ENCODE measurements at regions not wholly inside any gene's neighbourhood (a gene's known extent, or its start where the extent isn't known, plus 50 kb on each side); places are given as distances from the start of the nearest gene placed in this dataset.
A peak's percentile ranks its signal among the peaks of the same experiment; 100 is the strongest.
"Not testable (repeated sequence)": the region's sequence is repeated elsewhere in the genome, so short reads cannot be mapped to it uniquely, and the experiment has no call there.

GRCh38 chr6:137313928-137314855 is 95.0 kb upstream of the IFNGR1 start:
- no peak overlapping the region for H3K4me3 Mint-ChIP-seq
- H3K27me3 Mint-ChIP-seq = peaks cover 9% of the 10 kb centered on the region
- no peak overlapping the region for H3K27ac Mint-ChIP-seq
- no peaks in the 10 kb centered on the region for H3K36me3 Mint-ChIP-seq
- peak; percentile 39 for DNase-seq
- no peaks in the 10 kb centered on the region for H3K9me3 Mint-ChIP-seq
- H3K4me1 Mint-ChIP-seq = peaks cover 3% of the 10 kb centered on the region

- Mint-ChIP-seq H3K36me3 (no peaks in the 10 kb centered on the region), H3K27me3 (peaks cover 9% of the 10 kb centered on the region), H3K4me1 (peaks cover 3% of the 10 kb centered on the region), H3K27ac (no peak overlapping the region), H3K4me3 (no peak overlapping the region), H3K9me3 (no peaks in the 10 kb centered on the region)
- no peak for DNase-seq
Measured at GRCh38 chr6:137313211-137313610, 94.0 kb upstream of the IFNGR1 start.

DNA sequence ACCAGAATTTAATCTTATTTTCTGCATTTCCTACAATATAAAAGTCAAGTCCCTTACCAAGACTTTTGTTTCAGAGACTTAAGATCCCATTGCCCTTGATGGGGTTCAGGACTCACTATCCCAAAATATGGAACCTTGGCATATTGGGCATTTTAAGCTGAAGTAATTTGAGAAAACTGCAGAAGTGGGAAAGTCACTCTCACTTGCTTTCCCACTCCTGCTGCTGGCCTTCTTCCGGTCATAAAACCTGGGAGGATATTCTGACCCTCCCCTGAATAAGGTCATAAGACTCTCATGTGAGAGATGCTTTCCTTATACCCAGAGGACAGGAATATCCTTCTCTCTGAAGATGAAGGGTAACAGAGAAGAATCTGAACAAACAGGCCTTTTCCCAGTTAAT is 92.8 kb upstream of the IFNGR1 start:
- H3K9me3 Mint-ChIP-seq = no peaks in the 10 kb centered on the region
- no peak for DNase-seq
- H3K27ac Mint-ChIP-seq = no peak overlapping the region
- peaks cover 9% of the 10 kb centered on the region for H3K27me3 Mint-ChIP-seq
- H3K4me1 Mint-ChIP-seq = peaks cover 3% of the 10 kb centered on the region
- H3K4me3 Mint-ChIP-seq = no peak overlapping the region
- H3K36me3 Mint-ChIP-seq = no peaks in the 10 kb centered on the region

DNA sequence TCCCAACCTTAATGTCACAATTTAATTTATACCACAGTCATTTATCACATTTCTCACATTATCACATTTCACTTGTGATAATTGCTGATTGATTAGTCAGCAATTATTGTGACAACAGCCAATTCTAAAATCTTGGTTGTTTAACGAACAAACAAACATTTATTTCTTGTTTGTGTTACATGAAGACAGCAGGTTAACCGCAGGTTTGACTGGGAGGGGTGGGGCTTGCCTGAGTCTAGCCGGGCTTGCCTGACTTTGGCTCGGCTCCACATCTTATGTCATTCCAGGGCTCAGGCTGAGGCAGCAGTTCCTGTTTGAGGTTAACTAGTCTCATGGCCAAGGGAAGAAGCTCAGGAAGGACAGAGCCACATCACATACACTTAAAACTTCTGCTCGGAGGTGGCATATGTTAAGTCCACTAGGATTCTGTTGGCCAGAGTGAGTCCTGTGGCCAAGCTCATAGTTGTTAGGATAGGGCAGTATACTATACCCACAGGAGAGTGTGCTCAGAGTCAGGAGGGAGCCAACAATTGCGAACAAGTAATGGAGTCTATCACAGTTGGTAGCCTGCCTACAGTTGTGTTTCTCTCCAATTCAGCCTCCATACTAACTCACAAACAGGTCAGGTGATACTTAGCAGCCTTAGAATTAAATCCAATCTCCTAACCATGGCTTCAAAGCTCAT is 90.0 kb upstream of the IFNGR1 start:
- H3K4me3 Mint-ChIP-seq = no peak overlapping the region
- H3K27me3 Mint-ChIP-seq = no peaks in the 10 kb centered on the region
- peaks cover 3% of the 10 kb centered on the region for H3K4me1 Mint-ChIP-seq
- no peak for DNase-seq
- H3K36me3 Mint-ChIP-seq = no peaks in the 10 kb centered on the region
- no peak overlapping the region for H3K27ac Mint-ChIP-seq
- H3K9me3 Mint-ChIP-seq = no peaks in the 10 kb centered on the region

DNA sequence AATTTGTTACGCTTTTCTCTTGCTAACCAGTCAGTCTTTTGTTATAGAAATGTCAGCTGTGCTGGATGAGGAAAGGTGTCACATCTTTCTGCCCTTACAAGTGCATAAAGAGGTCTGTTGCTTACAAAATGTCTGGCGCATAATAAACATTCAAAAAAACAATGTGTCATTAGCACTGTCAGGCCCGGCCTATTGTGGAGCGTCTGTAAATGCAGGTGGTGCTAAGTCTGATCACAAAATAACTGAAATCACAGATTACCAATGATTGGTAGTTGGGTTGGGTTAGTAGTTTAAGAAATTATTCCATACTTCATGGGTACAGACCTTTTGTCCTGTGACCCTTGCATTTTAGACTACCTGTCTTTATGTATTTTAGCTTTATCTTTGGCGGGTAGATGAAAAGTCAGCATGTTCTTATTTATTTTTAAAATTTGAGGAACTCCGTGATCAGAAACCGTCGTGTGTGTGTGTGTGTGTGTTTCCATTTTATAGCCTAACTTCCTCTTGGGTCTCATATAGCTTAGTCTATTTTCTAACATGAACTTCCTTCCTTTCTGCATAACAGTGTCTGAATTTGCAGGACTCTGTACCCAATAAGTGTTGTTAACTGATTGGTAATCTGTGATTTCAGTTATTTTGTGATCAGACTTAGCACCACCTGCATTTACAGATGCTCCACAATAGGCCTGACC is 88.1 kb upstream of the IFNGR1 start:
- H3K9me3 Mint-ChIP-seq = no peaks in the 10 kb centered on the region
- no peaks in the 10 kb centered on the region for H3K27me3 Mint-ChIP-seq
- no peak for DNase-seq
- no peak overlapping the region for H3K4me3 Mint-ChIP-seq
- H3K36me3 Mint-ChIP-seq = no peaks in the 10 kb centered on the region
- no peaks in the 10 kb centered on the region for H3K4me1 Mint-ChIP-seq
- no peak overlapping the region for H3K27ac Mint-ChIP-seq

DNA sequence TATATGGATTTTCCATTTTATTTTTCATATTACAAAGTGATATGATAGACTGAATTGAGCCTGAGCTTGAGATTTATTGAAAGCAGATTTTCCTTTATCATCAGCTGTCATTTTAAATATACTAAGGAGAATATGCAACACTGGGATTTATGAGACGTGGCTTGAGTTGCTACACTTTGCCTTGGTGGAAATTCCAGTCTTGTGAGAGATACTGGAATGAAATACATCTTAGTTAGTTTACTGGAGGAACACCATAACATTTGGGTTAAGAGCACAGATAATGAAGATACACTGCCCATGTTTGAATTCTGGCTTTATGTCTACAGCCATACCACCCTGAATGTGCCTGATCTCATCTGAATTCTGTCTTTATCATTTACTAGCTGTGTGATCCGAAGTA is 86.5 kb upstream of the IFNGR1 start:
- Mint-ChIP-seq H3K27ac (no peak overlapping the region), H3K36me3 (no peaks in the 10 kb centered on the region), H3K4me1 (no peaks in the 10 kb centered on the region), H3K4me3 (no peak overlapping the region), H3K27me3 (no peaks in the 10 kb centered on the region), H3K9me3 (no peaks in the 10 kb centered on the region)
- no peak for DNase-seq

- no peaks in the 10 kb centered on the region for H3K27me3 Mint-ChIP-seq
- H3K36me3 Mint-ChIP-seq = no peaks in the 10 kb centered on the region
- H3K27ac Mint-ChIP-seq = no peak overlapping the region
- no peaks in the 10 kb centered on the region for H3K4me1 Mint-ChIP-seq
- no peak overlapping the region for H3K4me3 Mint-ChIP-seq
- no peak for DNase-seq
- H3K9me3 Mint-ChIP-seq = no peaks in the 10 kb centered on the region
Measured at GRCh38 chr6:137304020-137304780, 85.0 kb upstream of the IFNGR1 start.

- DNase-seq = no peak
- Mint-ChIP-seq H3K36me3 (no peaks in the 10 kb centered on the region), H3K4me3 (no peak overlapping the region), H3K27me3 (no peaks in the 10 kb centered on the region), H3K9me3 (no peaks in the 10 kb centered on the region), H3K4me1 (no peaks in the 10 kb centered on the region), H3K27ac (no peak overlapping the region)
Measured at GRCh38 chr6:137303441-137303840, 84.3 kb upstream of the IFNGR1 start.

- H3K27me3 Mint-ChIP-seq = no peaks in the 10 kb centered on the region
- no peaks in the 10 kb centered on the region for H3K36me3 Mint-ChIP-seq
- no peak for DNase-seq
- no peak overlapping the region for H3K27ac Mint-ChIP-seq
- H3K9me3 Mint-ChIP-seq = no peaks in the 10 kb centered on the region
- H3K4me3 Mint-ChIP-seq = no peak overlapping the region
- H3K4me1 Mint-ChIP-seq = no peaks in the 10 kb centered on the region
Measured at GRCh38 chr6:137299681-137300080, 80.5 kb upstream of the IFNGR1 start.

- Mint-ChIP-seq H3K4me1 (no peaks in the 10 kb centered on the region), H3K9me3 (no peaks in the 10 kb centered on the region), H3K27ac (no peak overlapping the region), H3K4me3 (no peak overlapping the region), H3K27me3 (no peaks in the 10 kb centered on the region), H3K36me3 (no peaks in the 10 kb centered on the region)
- no peak for DNase-seq
Measured at GRCh38 chr6:137297887-137298286, 78.7 kb upstream of the IFNGR1 start.

- H3K4me1 Mint-ChIP-seq, H3K27ac Mint-ChIP-seq, DNase-seq, H3K4me3 Mint-ChIP-seq, H3K9me3 Mint-ChIP-seq, H3K36me3 Mint-ChIP-seq: not testable (repeated sequence)
- H3K27me3 Mint-ChIP-seq = peaks cover 17% of the 10 kb centered on the region
Measured at GRCh38 chr6:137292326-137292725, 73.1 kb upstream of the IFNGR1 start.

DNA sequence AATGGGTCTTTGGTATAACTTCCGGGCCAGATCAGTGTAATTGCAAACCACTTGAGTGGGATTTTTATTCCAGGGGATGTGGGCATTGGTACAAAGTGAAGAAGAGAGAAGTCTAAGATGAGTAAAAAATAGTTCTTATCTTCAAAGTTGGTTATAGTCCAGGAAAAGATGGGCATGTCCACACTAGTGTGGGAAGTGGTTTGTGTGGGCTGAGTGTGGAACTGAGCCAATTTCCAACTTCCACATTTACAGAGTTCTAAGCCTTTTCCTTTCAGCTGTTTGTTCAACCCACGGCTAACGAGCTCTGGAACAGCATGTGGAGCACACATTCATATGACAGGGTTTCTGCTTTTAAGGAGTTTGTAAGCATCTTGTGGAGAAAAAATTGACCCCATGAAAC is 72.3 kb upstream of the IFNGR1 start:
- Mint-ChIP-seq H3K9me3 (no peaks in the 10 kb centered on the region), H3K27me3 (peaks cover 17% of the 10 kb centered on the region), H3K4me1 (peaks cover 8% of the 10 kb centered on the region), H3K4me3 (no peak overlapping the region), H3K27ac (no peak overlapping the region), H3K36me3 (no peaks in the 10 kb centered on the region)
- no peak for DNase-seq

DNA sequence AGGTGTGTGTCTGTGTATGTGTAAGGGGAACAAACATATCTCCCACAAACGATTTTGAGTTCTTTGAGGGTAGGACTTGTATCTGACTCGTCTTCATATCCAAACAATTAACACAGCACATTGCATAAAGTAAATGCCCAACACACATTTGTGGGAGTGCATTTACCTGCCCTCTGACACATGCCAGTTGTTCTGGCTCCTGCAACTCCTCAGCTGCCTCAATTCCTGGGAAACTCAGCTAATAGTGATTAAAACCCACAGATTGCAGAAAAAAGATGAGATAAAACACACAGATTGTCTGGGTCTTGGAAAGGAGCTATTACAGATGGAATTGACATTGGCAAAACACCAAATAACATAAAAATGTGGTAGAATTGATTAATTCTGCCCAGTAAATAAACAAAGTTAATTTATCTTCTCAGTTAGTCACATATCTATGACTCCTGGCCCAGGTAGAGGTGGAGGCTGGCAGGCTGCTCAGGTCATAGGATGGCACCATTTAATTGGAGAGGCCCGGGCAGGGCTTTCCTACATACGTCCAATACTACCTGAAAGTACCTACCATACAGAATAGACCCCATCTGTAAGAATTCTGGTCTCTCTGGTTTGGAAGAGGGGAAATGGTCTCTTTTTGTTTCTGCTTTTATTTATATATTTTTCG is 71.5 kb upstream of the IFNGR1 start:
- peaks cover 8% of the 10 kb centered on the region for H3K4me1 Mint-ChIP-seq
- no peak overlapping the region for H3K27ac Mint-ChIP-seq
- H3K9me3 Mint-ChIP-seq = no peaks in the 10 kb centered on the region
- DNase-seq = no peak
- H3K4me3 Mint-ChIP-seq = no peak overlapping the region
- no peaks in the 10 kb centered on the region for H3K36me3 Mint-ChIP-seq
- H3K27me3 Mint-ChIP-seq = peaks cover 17% of the 10 kb centered on the region

DNA sequence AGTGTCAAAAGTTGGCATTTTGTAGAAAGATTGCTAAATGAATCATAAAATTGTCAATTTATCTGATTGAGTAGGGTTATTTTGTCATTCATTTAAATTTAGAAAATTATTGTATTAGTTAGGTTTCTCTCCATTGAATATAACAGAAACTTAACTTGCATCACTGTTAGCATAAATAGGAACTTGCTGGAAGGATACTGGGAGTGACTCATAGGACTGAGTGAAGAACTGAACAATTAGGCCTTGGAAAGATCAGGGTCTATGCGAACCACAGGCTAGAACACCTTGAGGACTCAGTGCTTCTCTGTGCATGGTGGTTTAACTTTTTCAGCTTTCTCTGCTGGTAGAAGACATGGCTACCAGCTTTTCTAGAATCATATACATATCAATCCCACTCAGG is 67.7 kb upstream of the IFNGR1 start:
- peaks cover 35% of the 10 kb centered on the region for H3K27me3 Mint-ChIP-seq
- H3K36me3 Mint-ChIP-seq = no peaks in the 10 kb centered on the region
- no peaks in the 10 kb centered on the region for H3K9me3 Mint-ChIP-seq
- DNase-seq = no peak
- no peak overlapping the region for H3K4me3 Mint-ChIP-seq
- peaks cover 10% of the 10 kb centered on the region for H3K4me1 Mint-ChIP-seq
- H3K27ac Mint-ChIP-seq = no peak overlapping the region

Data from activated naive CD8-positive, alpha-beta T cell treated with anti-CD3 and anti-CD28 coated beads for 36 hours (primary cell).